Suprapubic skin (tissue), 4 donors: ENCODE measurements at regions not wholly inside any gene's neighbourhood (a gene's known extent, or its start where the extent isn't known, plus 50 kb on each side); places are given as distances from the start of the nearest gene placed in this dataset.
A peak's percentile ranks its signal among the peaks of the same experiment; 100 is the strongest.

Experiments used
- DNase-seq, 2 donors: peaks; one replicate each; pipeline ENCODE4 v3.0.0-alpha.2; 2019; ENCODE audit warnings: low spot score in 2 of 2
- H3K27ac ChIP-seq: fragments of 200-600 bp; sonication (generic); one replicate; pipeline ENCODE4 v1.5.1; 2019
- H3K27me3 ChIP-seq: fragments of 200-600 bp; sonication (generic); one replicate; pipeline ENCODE4 v1.5.1; 2019
- H3K36me3 ChIP-seq: fragments of 200-600 bp; sonication (generic); one replicate; pipeline ENCODE4 v1.5.1; 2019
- H3K4me1 ChIP-seq: fragments of 200-600 bp; sonication (generic); one replicate; pipeline ENCODE4 v1.5.1; 2019
- H3K4me3 ChIP-seq: fragments of 200-600 bp; sonication (generic); one replicate; pipeline ENCODE4 v1.5.1; 2019; ENCODE audit warnings: mild to moderate bottlenecking
- H3K9me3 ChIP-seq: fragments of 200-600 bp; sonication (generic); one replicate; pipeline ENCODE4 v1.5.1; 2019
- CTCF ChIP-seq, 2 donors: fragments of 200-600 bp in 1 of 2; fragments of 450-650 bp in 1 of 2; sonication (generic) in 1 of 2; IDR thresholded peaks; one replicate each; pipeline ENCODE4 v1.5.1; 2016 to 2019; ENCODE audit warnings: antibody characterized with exemption in 2 of 2, mild to moderate bottlenecking in 1 of 2, moderate library complexity in 1 of 2
- EP300 ChIP-seq: sonication (generic); formaldehyde crosslinking; IDR thresholded peaks from one replicate; pipeline ENCODE4 v1.6.1; 2017; ENCODE audit warnings: antibody characterized with exemption
- POLR2A ChIP-seq, 2 donors: fragments of 450-650 bp; IDR thresholded peaks; one replicate each; pipeline ENCODE4 v1.6.1; 2017; ENCODE audit warnings: antibody characterized with exemption in 2 of 2, mild to moderate bottlenecking in 2 of 2, moderate library complexity in 2 of 2
- POLR2AphosphoS5 ChIP-seq, 3 donors: sonication (generic); formaldehyde crosslinking; IDR thresholded peaks; one replicate each; pipeline ENCODE4 v1.6.1; 2017; ENCODE audit warnings: antibody characterized with exemption in 3 of 3
- WGBS: methylation state at CpG from one replicate; pipeline ENCODE4 v1.1.5; 2018; 5-methylcytosine and 5-hydroxymethylcytosine counted together

GRCh38 chr12:66932126-66932525 is 253.2 kb upstream of the GRIP1 start:
- no peak for DNase-seq
- H3K9me3 ChIP-seq: no peaks in the 10 kb centered on the region
- no peak overlapping the region for H3K27ac ChIP-seq
- TF ChIP-seq CTCF (IDR thresholded peaks at IDR 0.05) (no peak), POLR2A (IDR thresholded peaks at IDR 0.05) (no peak), POLR2AphosphoS5 (IDR thresholded peaks at IDR 0.05) (no peak), EP300 (no peak)
- H3K36me3 ChIP-seq: no peaks in the 10 kb centered on the region
- no peaks in the 10 kb centered on the region for H3K27me3 ChIP-seq
- WGBS: 86% methylated on average over 1 of the region's 1 CpG
- no peak overlapping the region for H3K4me3 ChIP-seq
- H3K4me1 ChIP-seq: no peaks in the 10 kb centered on the region

- 39% methylated on average over 5 of the region's 5 CpGs for WGBS
- H3K27ac ChIP-seq: no peak overlapping the region
- H3K9me3 ChIP-seq: no peaks in the 10 kb centered on the region
- H3K36me3 ChIP-seq: no peaks in the 10 kb centered on the region
- H3K4me3 ChIP-seq: no peak overlapping the region
- H3K4me1 ChIP-seq: no peaks in the 10 kb centered on the region
- no peaks in the 10 kb centered on the region for H3K27me3 ChIP-seq
- no peak for DNase-seq
- TF ChIP-seq CTCF (IDR thresholded peaks at IDR 0.05): no peak
- no peak for TF ChIP-seq POLR2A (IDR thresholded peaks at IDR 0.05)
- no peak for TF ChIP-seq POLR2AphosphoS5 (IDR thresholded peaks at IDR 0.05)
- TF ChIP-seq EP300: no peak
Observed at GRCh38 chr12:66934302-66935062, 255.6 kb upstream of the GRIP1 start.

GRCh38 chr12:66941150-66941549 is 262.3 kb upstream of the GRIP1 start:
- H3K27me3 ChIP-seq: no peaks in the 10 kb centered on the region
- TF ChIP-seq POLR2AphosphoS5 (IDR thresholded peaks at IDR 0.05) (no peak), CTCF (IDR thresholded peaks at IDR 0.05) (no peak), EP300 (no peak), POLR2A (IDR thresholded peaks at IDR 0.05) (no peak)
- H3K4me1 ChIP-seq: no peaks in the 10 kb centered on the region
- no peak for DNase-seq
- H3K9me3 ChIP-seq: no peaks in the 10 kb centered on the region
- H3K4me3 ChIP-seq: no peak overlapping the region
- H3K36me3 ChIP-seq: no peaks in the 10 kb centered on the region
- H3K27ac ChIP-seq: no peak overlapping the region
- 82% methylated on average over 1 of the region's 1 CpG for WGBS

- Histone ChIP-seq H3K27me3 (no peaks in the 10 kb centered on the region), H3K9me3 (no peaks in the 10 kb centered on the region), H3K36me3 (no peaks in the 10 kb centered on the region), H3K4me3 (no peak overlapping the region), H3K4me1 (no peaks in the 10 kb centered on the region), H3K27ac (no peak overlapping the region)
- WGBS: 86% methylated on average over 8 of the region's 8 CpGs
- DNase-seq: no peak
- TF ChIP-seq CTCF (IDR thresholded peaks at IDR 0.05) (no peak), EP300 (no peak)
Observed at GRCh38 chr12:66942741-66943465, 264.0 kb upstream of the GRIP1 start.

GRCh38 chr12:66944365-66944764 is 265.5 kb upstream of the GRIP1 start:
- no peak for TF ChIP-seq POLR2A (IDR thresholded peaks at IDR 0.05)
- no peak for TF ChIP-seq POLR2AphosphoS5 (IDR thresholded peaks at IDR 0.05)
- TF ChIP-seq CTCF (IDR thresholded peaks at IDR 0.05): no peak
- no peak for TF ChIP-seq EP300
- H3K27ac ChIP-seq: peak overlapping the region; percentile 2
- DNase-seq: no peak
- H3K36me3 ChIP-seq: no peaks in the 10 kb centered on the region
- H3K4me1 ChIP-seq: no peaks in the 10 kb centered on the region
- H3K4me3 ChIP-seq: no peak overlapping the region
- H3K9me3 ChIP-seq: no peaks in the 10 kb centered on the region
- WGBS: 40% methylated on average over 2 of the region's 2 CpGs
- H3K27me3 ChIP-seq: no peaks in the 10 kb centered on the region
